Glutamatergic neuron (in vitro differentiated cells): ENCODE measurements at regions not wholly inside any gene's neighbourhood (a gene's known extent, or its start where the extent isn't known, plus 50 kb on each side); places are given as distances from the start of the nearest gene placed in this dataset.

Source experiments
- DNase-seq: peaks from one replicate; pipeline ENCODE4 v3.0.0; 2022
- H3K27ac Mint-ChIP-seq: one replicate; pipeline ENCODE4 v1.8.0; 2020; ENCODE audit warnings: mild to moderate bottlenecking, mixed read lengths, inconsistent platforms; ENCODE audit not compliant: unreplicated experiment
- H3K27me3 Mint-ChIP-seq: one replicate; pipeline ENCODE4 v1.8.0; 2020; ENCODE audit warnings: mild to moderate bottlenecking, moderate library complexity, mixed read lengths, inconsistent platforms; ENCODE audit not compliant: unreplicated experiment
- H3K36me3 Mint-ChIP-seq: one replicate; pipeline ENCODE4 v1.8.0; 2020; ENCODE audit warnings: mild to moderate bottlenecking, mixed read lengths, inconsistent platforms; ENCODE audit not compliant: unreplicated experiment
- H3K4me1 Mint-ChIP-seq: one replicate; pipeline ENCODE4 v1.8.0; 2020; ENCODE audit warnings: mild to moderate bottlenecking, low read depth, mixed read lengths, inconsistent platforms; ENCODE audit not compliant: unreplicated experiment
- H3K4me3 Mint-ChIP-seq: one replicate; pipeline ENCODE4 v1.8.0; 2020; ENCODE audit warnings: mild to moderate bottlenecking, mixed read lengths, inconsistent platforms; ENCODE audit not compliant: unreplicated experiment
- H3K9me3 Mint-ChIP-seq: one replicate; pipeline ENCODE4 v1.8.0; 2020; ENCODE audit warnings: mild to moderate bottlenecking, moderate library complexity, mixed read lengths, inconsistent platforms; ENCODE audit not compliant: unreplicated experiment
- TF ChIP-seq, protein P1 (sequence below): fragments of 200-600 bp; sonication (generic); IDR thresholded peaks from one replicate; pipeline ENCODE4 v1.5.0; 2021; ENCODE audit not compliant: partially characterized antibody, unreplicated experiment

DNA sequence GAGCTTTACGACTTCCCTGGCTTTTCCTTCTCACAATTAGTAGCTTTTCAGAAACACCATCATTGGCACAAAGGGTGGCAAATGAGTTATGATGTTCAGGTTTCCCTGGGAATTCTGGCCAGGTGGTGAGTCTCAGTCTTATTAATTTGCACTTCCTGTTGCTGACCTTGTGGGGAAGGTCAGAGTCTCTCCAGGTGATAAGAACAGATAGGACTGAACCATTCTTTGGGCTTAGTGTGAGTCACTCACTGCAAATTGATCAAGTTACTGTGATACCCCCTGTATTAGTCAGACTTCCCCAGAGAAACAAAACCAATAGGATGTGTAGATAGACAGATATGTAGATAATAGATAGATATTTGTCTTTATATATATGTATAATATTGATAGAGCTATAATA, 53.8 kb upstream of the RANBP3L start:
- TF ChIP-seq, protein P1, sequence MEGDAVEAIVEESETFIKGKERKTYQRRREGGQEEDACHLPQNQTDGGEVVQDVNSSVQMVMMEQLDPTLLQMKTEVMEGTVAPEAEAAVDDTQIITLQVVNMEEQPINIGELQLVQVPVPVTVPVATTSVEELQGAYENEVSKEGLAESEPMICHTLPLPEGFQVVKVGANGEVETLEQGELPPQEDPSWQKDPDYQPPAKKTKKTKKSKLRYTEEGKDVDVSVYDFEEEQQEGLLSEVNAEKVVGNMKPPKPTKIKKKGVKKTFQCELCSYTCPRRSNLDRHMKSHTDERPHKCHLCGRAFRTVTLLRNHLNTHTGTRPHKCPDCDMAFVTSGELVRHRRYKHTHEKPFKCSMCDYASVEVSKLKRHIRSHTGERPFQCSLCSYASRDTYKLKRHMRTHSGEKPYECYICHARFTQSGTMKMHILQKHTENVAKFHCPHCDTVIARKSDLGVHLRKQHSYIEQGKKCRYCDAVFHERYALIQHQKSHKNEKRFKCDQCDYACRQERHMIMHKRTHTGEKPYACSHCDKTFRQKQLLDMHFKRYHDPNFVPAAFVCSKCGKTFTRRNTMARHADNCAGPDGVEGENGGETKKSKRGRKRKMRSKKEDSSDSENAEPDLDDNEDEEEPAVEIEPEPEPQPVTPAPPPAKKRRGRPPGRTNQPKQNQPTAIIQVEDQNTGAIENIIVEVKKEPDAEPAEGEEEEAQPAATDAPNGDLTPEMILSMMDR: no peak
- DNase-seq: no peak
- no peaks in the 10 kb centered on the region for H3K9me3 Mint-ChIP-seq
- H3K4me3 Mint-ChIP-seq: no peak overlapping the region
- no peaks in the 10 kb centered on the region for H3K36me3 Mint-ChIP-seq
- H3K27me3 Mint-ChIP-seq: peaks cover 3% of the 10 kb centered on the region
- H3K4me1 Mint-ChIP-seq: no peaks in the 10 kb centered on the region
- H3K27ac Mint-ChIP-seq: no peak overlapping the region

DNA sequence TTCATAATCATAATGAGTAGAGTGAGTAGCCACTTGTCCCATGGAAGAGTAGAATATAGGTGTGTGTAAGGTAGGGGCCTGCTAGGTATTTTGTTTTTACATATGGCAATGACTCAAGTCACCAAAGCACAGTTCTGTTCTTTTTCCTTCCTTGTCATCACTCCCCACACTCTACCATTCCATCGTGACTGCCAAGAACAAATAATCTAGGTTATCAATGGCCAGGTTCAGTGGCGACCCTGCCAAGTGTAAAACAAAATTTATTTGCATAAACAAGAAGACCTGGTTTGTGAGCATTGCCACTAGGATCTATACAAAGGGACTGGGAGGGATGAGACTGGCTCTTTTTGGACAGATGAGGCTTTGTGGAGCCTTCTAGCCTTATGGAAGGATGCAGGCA, 55.2 kb upstream of the RANBP3L start:
- DNase-seq: no peak
- Mint-ChIP-seq H3K27ac (no peak overlapping the region), H3K4me1 (no peaks in the 10 kb centered on the region), H3K36me3 (no peaks in the 10 kb centered on the region), H3K9me3 (no peaks in the 10 kb centered on the region), H3K27me3 (peaks cover 3% of the 10 kb centered on the region), H3K4me3 (no peak overlapping the region)
- TF ChIP-seq, protein P1: no peak

DNA sequence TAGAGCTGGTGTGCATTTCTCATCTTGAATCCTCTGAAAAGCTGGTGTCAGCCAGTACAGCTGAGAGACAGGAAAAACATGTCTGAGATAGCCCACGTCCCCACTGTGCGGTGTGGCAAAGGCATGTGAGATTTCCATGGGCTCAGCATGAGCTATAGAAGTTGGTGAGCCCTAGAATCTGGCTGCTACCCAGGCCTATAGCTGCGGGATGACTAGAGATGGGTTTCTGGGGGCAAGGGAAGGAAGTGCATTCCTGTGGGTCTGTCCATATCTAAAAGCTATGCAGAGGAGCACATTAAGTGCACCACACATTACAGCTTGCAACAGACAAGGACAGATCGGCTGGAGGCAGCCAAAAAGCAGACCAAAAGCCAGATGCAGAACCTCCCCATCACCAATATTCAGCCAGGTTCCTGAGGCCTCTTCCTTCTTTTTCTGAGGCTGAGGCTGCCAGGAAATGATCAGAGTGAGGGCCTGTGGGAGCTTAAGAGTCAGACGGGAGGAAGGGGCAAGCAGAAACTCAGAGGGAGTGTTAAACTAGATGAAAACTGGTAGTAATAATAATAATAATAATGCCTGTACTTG, 55.8 kb upstream of the RANBP3L start:
- no peaks in the 10 kb centered on the region for H3K4me1 Mint-ChIP-seq

DNA sequence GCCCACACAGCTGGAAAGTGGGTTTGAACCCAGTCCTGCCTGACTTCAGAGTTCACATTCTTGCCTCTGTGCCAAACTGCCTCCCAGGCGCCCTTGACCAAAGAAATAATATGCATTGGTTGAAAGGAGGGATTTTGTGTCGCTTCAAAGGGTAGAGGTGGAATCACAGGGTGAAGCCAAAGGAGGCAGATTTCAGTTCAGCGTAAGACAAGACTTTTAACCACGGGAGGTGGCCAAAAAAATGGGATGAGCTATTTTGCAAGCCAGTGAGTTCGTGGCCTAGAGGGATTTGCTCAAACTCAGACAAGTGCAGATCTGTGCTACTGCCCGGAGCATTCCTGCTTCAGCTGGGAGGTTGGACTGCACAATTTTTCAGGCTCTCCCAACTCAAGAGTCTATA, 57.6 kb upstream of the RANBP3L start:
- no peak overlapping the region for H3K27ac Mint-ChIP-seq
- no peaks in the 10 kb centered on the region for H3K36me3 Mint-ChIP-seq
- peaks cover 1% of the 10 kb centered on the region for H3K9me3 Mint-ChIP-seq
- DNase-seq: no peak
- peaks cover 1% of the 10 kb centered on the region for H3K27me3 Mint-ChIP-seq
- TF ChIP-seq, protein P1: no peak
- H3K4me3 Mint-ChIP-seq: no peak overlapping the region
- H3K4me1 Mint-ChIP-seq: peaks cover 7% of the 10 kb centered on the region

More for the DNA sequence above, 55.8 kb upstream of the RANBP3L start:
- H3K4me3 Mint-ChIP-seq: no peak overlapping the region
- DNase-seq: no peak
- H3K27ac Mint-ChIP-seq: no peak overlapping the region
- H3K36me3 Mint-ChIP-seq: no peaks in the 10 kb centered on the region
- no peaks in the 10 kb centered on the region for H3K9me3 Mint-ChIP-seq
- TF ChIP-seq, protein P1: no peak
- H3K27me3 Mint-ChIP-seq: peaks cover 3% of the 10 kb centered on the region

DNA sequence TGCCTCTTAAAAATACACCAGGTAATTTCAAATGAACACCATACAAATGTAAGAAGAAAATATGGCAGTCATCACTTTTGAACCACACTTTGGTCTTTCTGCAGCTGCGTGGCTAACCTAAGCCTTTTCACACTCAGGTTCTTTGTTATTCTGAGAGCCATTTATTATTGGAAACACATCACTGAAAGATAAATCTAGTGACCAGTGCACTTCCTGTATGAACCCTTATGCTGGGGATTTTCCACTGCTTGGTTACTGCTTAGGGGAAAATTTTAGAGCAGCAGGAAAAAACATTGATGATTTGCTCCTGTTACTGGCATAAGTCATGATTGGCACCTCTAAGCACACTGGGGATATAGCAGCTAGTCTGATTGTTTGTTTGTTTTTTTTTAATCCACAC, 58.6 kb upstream of the RANBP3L start:
- Mint-ChIP-seq H3K4me3 (no peak overlapping the region), H3K27me3 (no peaks in the 10 kb centered on the region), H3K4me1 (peaks cover 7% of the 10 kb centered on the region)

More for the DNA sequence above, 58.6 kb upstream of the RANBP3L start:
- TF ChIP-seq, protein P1: no peak
- peaks cover 1% of the 10 kb centered on the region for H3K9me3 Mint-ChIP-seq
- no peak for DNase-seq
- no peak overlapping the region for H3K27ac Mint-ChIP-seq
- no peaks in the 10 kb centered on the region for H3K36me3 Mint-ChIP-seq
